HepG2 (cell line): ENCODE measurements at regions not wholly inside any gene's neighbourhood (a gene's known extent, or its start where the extent isn't known, plus 50 kb on each side); places are given as distances from the start of the nearest gene placed in this dataset.
A peak's percentile ranks its signal among the peaks of the same experiment; 100 is the strongest.

ENCODE experiments used
- ATF2 ChIP-seq: sonication (generic); formaldehyde crosslinking; IDR thresholded peaks from 2 replicates; pipeline ENCODE4 v1.4.0; 2020; ENCODE audit warnings: missing genetic modification reagents
- CENPT ChIP-seq: sonication (generic); formaldehyde crosslinking; IDR thresholded peaks from 2 replicates; pipeline ENCODE4 v1.8.0; 2022; ENCODE audit warnings: low read depth, mild to moderate bottlenecking, moderate library complexity, missing genetic modification reagents
- HDAC6 ChIP-seq: fragments of 200-600 bp; sonication (generic); IDR thresholded peaks from 2 replicates; pipeline ENCODE4 v1.7.0; 2017; ENCODE audit warnings: mild to moderate bottlenecking, antibody characterized with exemption, low read length, low read depth
- KDM5B ChIP-seq: sonication (generic); formaldehyde crosslinking; IDR thresholded peaks from 2 replicates; pipeline ENCODE4 v1.4.0; 2020; ENCODE audit warnings: missing genetic modification reagents, mild to moderate bottlenecking, borderline replicate concordance
- NFAT5 ChIP-seq: sonication (generic); formaldehyde crosslinking; IDR thresholded peaks from 2 replicates; pipeline ENCODE4 v1.4.0; 2020; ENCODE audit warnings: missing genetic modification reagents
- NFE2L1 ChIP-seq: sonication (generic); formaldehyde crosslinking; IDR thresholded peaks from 2 replicates; pipeline ENCODE4 v1.4.0; 2020; ENCODE audit warnings: missing genetic modification reagents, mild to moderate bottlenecking, borderline replicate concordance
- RBFOX2 ChIP-seq: fragments of 200-400 bp; formaldehyde crosslinking; IDR thresholded peaks from 2 replicates; pipeline ENCODE4 v1.6.1; 2017; ENCODE audit warnings: low read depth, mild to moderate bottlenecking, low read length
- RBM39 ChIP-seq: fragments of 200-400 bp; formaldehyde crosslinking; IDR thresholded peaks from one replicate; pipeline ENCODE4 v1.6.1; 2018; ENCODE audit warnings: antibody characterized with exemption, mild to moderate bottlenecking, low read depth, low read length; ENCODE audit not compliant: poor library complexity, severe bottlenecking
- TBP ChIP-seq: sonication (generic); formaldehyde crosslinking; IDR thresholded peaks from 2 replicates; pipeline ENCODE4 v1.5.0; 2020; ENCODE audit warnings: missing genetic modification reagents
- TBX2 ChIP-seq: sonication (generic); formaldehyde crosslinking; IDR thresholded peaks from 2 replicates; pipeline ENCODE4 v1.5.0; 2020; ENCODE audit warnings: missing genetic modification reagents, mild to moderate bottlenecking, borderline replicate concordance
- ZKSCAN8 ChIP-seq: IDR thresholded peaks from 2 replicates; pipeline ENCODE4 v1.6.1; 2016; ENCODE audit warnings: borderline replicate concordance, missing genetic modification reagents, missing compliant biosample characterization
- ZNF101 ChIP-seq: sonication (generic); formaldehyde crosslinking; IDR thresholded peaks from 2 replicates; pipeline ENCODE4 v1.4.0; 2020; ENCODE audit warnings: mild to moderate bottlenecking, low read depth, missing genetic modification reagents, borderline replicate concordance
- ZNF318 ChIP-seq: sonication (generic); formaldehyde crosslinking; IDR thresholded peaks from 2 replicates; pipeline ENCODE4 v1.4.0; 2020; ENCODE audit warnings: mild to moderate bottlenecking, missing genetic modification reagents
- ZNF746 ChIP-seq: sonication (generic); formaldehyde crosslinking; IDR thresholded peaks from 2 replicates; pipeline ENCODE4 v1.8.0; 2022; ENCODE audit warnings: mild to moderate bottlenecking, missing genetic modification reagents

GRCh38 chr20:53763707-53764414, 170.2 kb upstream of the ZNF217 start (continued):
- no peak for TF ChIP-seq ZNF318 (CRISPR knock-in tag)
- no peak for TF ChIP-seq RBM39
- no peak for TF ChIP-seq ZNF101 (CRISPR knock-in tag)
- TF ChIP-seq NFE2L1 (CRISPR knock-in tag), result no peak
- TF ChIP-seq ZNF746 (CRISPR knock-in tag), result no peak
- TF ChIP-seq RBFOX2, result peak; percentile 55; the same call in 1 of the 2 replicates
- no peak for TF ChIP-seq HDAC6
- peak; percentile 96 for TF ChIP-seq ZKSCAN8 (CRISPR knock-in tag)
- TF ChIP-seq NFAT5 (CRISPR knock-in tag), result peak; percentile 87
- TF ChIP-seq KDM5B (CRISPR knock-in tag), result no peak
- no peak for TF ChIP-seq CENPT
- peak; percentile 96 for TF ChIP-seq TBX2 (CRISPR knock-in tag)
- peak; percentile 99 for TF ChIP-seq ATF2 (CRISPR knock-in tag)
- TF ChIP-seq TBP (CRISPR knock-in tag), result no peak
